Activated CD4-positive, alpha-beta T cell treated with anti-CD3 and anti-CD28 coated beads, Interleukin-2, amount 10 ng/mL, durations not matched to agents 24 days and 14 days (primary cell): ENCODE measurements at regions not wholly inside any gene's neighbourhood (a gene's known extent, or its start where the extent isn't known, plus 50 kb on each side); places are given as distances from the start of the nearest gene placed in this dataset.

Experiments
- DNase-seq: peaks from one replicate; pipeline ENCODE4 v3.0.0; 2022
- H3K27ac Mint-ChIP-seq: one replicate; pipeline ENCODE4 v1.8.0; 2022; ENCODE audit warnings: mild to moderate bottlenecking, mixed read lengths
- H3K27me3 Mint-ChIP-seq: one replicate; pipeline ENCODE4 v1.8.0; 2022; ENCODE audit warnings: mixed read lengths
- H3K36me3 Mint-ChIP-seq: one replicate; pipeline ENCODE4 v1.8.0; 2022; ENCODE audit warnings: low read depth, mild to moderate bottlenecking, mixed read lengths
- H3K4me1 Mint-ChIP-seq: one replicate; pipeline ENCODE4 v1.8.0; 2021; ENCODE audit warnings: mixed read lengths
- H3K4me3 Mint-ChIP-seq: one replicate; pipeline ENCODE4 v1.8.0; 2022; ENCODE audit warnings: mild to moderate bottlenecking, moderate library complexity, mixed read lengths
- H3K9me3 Mint-ChIP-seq: one replicate; pipeline ENCODE4 v1.8.0; 2021; ENCODE audit warnings: mixed read lengths
- intact Hi-C: fragments of 100-400 bp; cut with micrococcal nuclease; formaldehyde crosslinking; loops from one replicate; pipeline ENCODE4 v1.15.1; 2023

DNA sequence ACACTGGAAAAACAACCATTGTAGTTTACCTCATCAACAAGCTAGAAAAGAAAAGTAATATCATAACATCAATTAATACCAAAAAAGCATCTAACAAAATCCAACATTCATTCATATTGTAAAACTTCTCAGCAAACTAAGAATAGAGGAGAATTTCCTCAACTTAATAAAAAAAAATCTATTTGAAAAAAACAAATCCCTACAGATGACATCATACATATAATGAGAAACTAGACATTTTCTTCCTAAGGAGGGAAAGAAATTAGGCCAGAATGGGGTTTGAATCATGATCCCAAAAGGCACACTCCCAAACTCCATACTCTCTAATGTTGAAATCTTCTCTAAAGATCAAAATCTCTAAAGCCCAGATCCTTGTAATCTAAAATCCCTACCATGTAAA is 460.0 kb downstream of the IRS1 start:
- no peak overlapping the region for H3K4me3 Mint-ChIP-seq
- no peak for DNase-seq
- no peak overlapping the region for H3K27ac Mint-ChIP-seq
- no peaks in the 10 kb centered on the region for H3K27me3 Mint-ChIP-seq
- no peaks in the 10 kb centered on the region for H3K4me1 Mint-ChIP-seq
- intact Hi-C loops = no loop called here
- H3K36me3 Mint-ChIP-seq = no peaks in the 10 kb centered on the region
- H3K9me3 Mint-ChIP-seq = no peaks in the 10 kb centered on the region

DNA sequence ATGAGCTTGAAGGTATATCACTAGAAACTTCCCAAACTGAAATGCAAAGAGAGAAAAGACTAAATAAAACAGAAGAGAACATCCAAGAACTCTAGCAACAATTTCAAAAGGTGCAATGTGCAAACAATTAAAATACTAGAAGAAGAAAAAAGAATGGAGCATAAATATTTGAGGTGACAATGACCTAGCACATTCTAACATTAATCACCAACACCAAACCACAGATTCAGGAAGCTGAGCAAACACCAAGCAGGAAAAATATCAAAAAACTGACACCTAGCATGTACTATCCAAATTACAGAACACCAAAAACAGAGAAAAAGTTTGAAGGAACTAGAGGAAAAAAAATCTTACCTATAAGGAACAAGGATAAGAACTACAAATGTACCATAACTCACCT is 460.8 kb downstream of the IRS1 start:
- no peaks in the 10 kb centered on the region for H3K36me3 Mint-ChIP-seq

DNA sequence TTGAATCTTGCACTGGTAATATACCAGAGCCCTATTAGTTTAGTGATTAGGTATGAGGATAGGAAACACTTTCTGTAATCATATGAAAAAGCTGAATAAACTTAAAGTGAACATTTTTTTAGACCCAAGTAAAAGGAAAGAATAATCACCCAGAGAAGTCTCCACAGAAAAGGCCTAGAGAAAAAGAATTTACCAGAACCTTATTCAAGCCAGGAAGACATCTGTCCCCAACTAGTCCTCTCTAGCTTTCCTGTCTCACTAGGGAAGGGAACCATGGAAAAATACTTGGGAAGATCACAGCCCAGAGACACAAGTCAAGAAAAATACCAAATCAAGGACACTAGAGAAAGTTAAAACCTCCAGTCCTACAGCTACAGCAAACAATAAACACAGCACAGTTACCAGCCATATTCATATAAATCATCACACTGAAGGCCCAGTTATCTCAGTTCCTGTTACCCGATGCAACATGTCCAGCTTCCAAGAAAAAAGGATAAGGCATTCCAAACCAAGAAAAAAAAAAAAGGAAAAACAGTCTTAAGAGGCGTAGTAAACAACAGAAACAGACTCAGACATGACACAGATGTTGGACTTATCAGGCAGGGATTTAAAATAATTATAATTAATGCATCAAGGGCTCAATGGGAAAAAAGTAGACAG is 461.5 kb downstream of the IRS1 start:
- Mint-ChIP-seq H3K36me3 (no peaks in the 10 kb centered on the region), H3K9me3 (no peaks in the 10 kb centered on the region), H3K4me3 (no peak overlapping the region), H3K27ac (no peak overlapping the region), H3K4me1 (no peaks in the 10 kb centered on the region), H3K27me3 (no peaks in the 10 kb centered on the region)
- intact Hi-C loops = no loop called here
- no peak for DNase-seq

More for the DNA sequence above, 460.8 kb downstream of the IRS1 start:
- H3K4me1 Mint-ChIP-seq = no peaks in the 10 kb centered on the region
- DNase-seq = no peak
- intact Hi-C loops = no loop called here
- H3K4me3 Mint-ChIP-seq = no peak overlapping the region
- no peaks in the 10 kb centered on the region for H3K9me3 Mint-ChIP-seq
- H3K27me3 Mint-ChIP-seq = no peaks in the 10 kb centered on the region
- H3K27ac Mint-ChIP-seq = no peak overlapping the region

- intact Hi-C loops = no loop called here
- H3K4me3 Mint-ChIP-seq = no peak overlapping the region
- no peaks in the 10 kb centered on the region for H3K9me3 Mint-ChIP-seq
- no peak for DNase-seq
- H3K27me3 Mint-ChIP-seq = no peaks in the 10 kb centered on the region
- H3K4me1 Mint-ChIP-seq = no peaks in the 10 kb centered on the region
- H3K36me3 Mint-ChIP-seq = no peaks in the 10 kb centered on the region
- H3K27ac Mint-ChIP-seq = no peak overlapping the region
These were observed 463.3 kb downstream of the IRS1 start for GRCh38 chr2:226336283-226336682.

DNA sequence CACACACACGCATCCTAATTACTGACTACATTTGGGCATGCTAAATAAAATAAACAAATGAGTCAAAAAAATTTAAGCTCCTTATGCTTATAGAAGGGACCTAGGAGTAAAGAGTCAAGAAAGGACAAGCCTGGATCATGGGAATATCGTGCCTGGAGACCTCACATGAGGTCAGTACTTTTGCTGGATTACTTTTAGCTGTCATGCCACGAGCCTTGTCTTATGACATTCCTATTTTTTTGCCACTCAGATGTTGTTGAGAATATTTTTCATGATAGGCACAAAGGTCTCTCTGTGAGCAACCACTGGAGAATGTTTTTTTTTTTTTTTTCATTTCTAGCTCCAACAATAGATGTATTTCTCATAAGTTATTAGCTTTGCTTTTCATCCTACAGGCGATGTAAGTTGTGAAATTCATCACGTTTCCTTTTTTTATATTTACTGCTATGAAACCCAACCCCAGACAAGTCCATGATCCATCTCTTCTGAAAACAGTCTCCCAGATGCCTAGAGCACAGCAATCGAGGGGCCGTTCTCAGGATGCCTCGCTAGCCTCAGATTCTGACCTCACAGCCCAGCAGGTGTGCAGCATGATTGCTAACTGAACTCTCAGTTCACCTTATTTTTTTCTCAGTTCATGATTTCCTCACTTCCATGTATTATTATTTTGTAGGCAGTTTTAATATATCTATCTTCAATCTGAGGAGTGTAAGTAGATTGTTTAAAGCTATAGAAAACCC is 464.5 kb downstream of the IRS1 start:
- Mint-ChIP-seq H3K36me3 (no peaks in the 10 kb centered on the region), H3K4me3 (no peak overlapping the region), H3K27ac (no peak overlapping the region), H3K9me3 (no peaks in the 10 kb centered on the region), H3K4me1 (no peaks in the 10 kb centered on the region), H3K27me3 (no peaks in the 10 kb centered on the region)
- DNase-seq = no peak
- intact Hi-C loops = no loop called here

GRCh38 chr2:226333388-226333787 is 466.2 kb downstream of the IRS1 start:
- Mint-ChIP-seq H3K27me3 (no peaks in the 10 kb centered on the region), H3K4me3 (no peak overlapping the region), H3K9me3 (no peaks in the 10 kb centered on the region), H3K4me1 (no peaks in the 10 kb centered on the region), H3K36me3 (no peaks in the 10 kb centered on the region), H3K27ac (no peak overlapping the region)
- DNase-seq = no peak
- intact Hi-C loops = no loop called here

DNA sequence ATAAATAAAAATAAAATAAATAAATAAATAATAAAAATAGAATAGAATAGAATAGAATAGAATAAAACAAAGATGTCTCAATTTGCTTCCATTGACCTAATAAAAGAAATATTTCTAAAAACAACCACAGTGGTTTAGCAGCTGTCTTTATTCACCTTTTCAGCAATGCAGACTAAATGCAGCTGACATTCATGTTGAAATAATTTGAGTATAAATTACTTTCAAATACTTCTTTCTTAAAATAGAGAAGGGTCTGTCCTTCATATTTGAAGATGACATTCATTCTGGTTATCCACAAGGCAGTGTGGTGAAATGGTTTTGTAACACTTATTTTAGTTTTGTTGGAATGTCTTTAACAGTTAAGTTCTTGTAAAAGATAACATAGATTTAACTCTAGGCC is 469.4 kb downstream of the IRS1 start:
- H3K36me3 Mint-ChIP-seq = no peaks in the 10 kb centered on the region
- H3K4me1 Mint-ChIP-seq = no peaks in the 10 kb centered on the region
- no peak overlapping the region for H3K4me3 Mint-ChIP-seq
- no peak overlapping the region for H3K27ac Mint-ChIP-seq
- H3K27me3 Mint-ChIP-seq = no peaks in the 10 kb centered on the region
- intact Hi-C loops = no loop called here
- DNase-seq = no peak
- no peaks in the 10 kb centered on the region for H3K9me3 Mint-ChIP-seq

GRCh38 chr2:226329180-226329579 is 470.4 kb downstream of the IRS1 start:
- Mint-ChIP-seq H3K27ac (no peak overlapping the region), H3K4me3 (no peak overlapping the region), H3K9me3 (no peaks in the 10 kb centered on the region), H3K27me3 (peaks cover 2% of the 10 kb centered on the region), H3K4me1 (no peaks in the 10 kb centered on the region), H3K36me3 (no peaks in the 10 kb centered on the region)
- intact Hi-C loops = no loop called here
- no peak for DNase-seq

DNA sequence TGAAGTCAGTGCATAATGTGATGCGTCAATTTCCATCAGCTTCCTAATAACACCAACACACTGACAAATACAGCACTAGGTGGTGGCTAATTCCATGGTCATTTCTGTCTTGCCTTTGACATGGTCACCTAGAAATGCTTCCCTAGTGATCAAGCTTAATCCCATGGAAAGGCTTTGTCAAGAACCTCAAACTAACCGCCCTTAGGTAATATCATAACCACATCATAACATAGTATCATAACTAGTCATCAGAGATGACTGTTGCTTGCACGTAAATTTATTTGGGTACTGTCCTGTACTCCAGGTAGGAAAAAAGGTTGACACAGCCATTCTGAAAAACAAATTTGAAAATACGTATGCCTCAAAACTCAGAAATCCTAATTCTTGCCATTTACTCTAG is 471.8 kb downstream of the IRS1 start:
- H3K27me3 Mint-ChIP-seq = peaks cover 2% of the 10 kb centered on the region
- no peak overlapping the region for H3K4me3 Mint-ChIP-seq
- no peaks in the 10 kb centered on the region for H3K9me3 Mint-ChIP-seq
- peak; percentile 6 for DNase-seq
- no peak overlapping the region for H3K27ac Mint-ChIP-seq
- no peaks in the 10 kb centered on the region for H3K4me1 Mint-ChIP-seq
- intact Hi-C loops = no loop called here
- H3K36me3 Mint-ChIP-seq = no peaks in the 10 kb centered on the region

DNA sequence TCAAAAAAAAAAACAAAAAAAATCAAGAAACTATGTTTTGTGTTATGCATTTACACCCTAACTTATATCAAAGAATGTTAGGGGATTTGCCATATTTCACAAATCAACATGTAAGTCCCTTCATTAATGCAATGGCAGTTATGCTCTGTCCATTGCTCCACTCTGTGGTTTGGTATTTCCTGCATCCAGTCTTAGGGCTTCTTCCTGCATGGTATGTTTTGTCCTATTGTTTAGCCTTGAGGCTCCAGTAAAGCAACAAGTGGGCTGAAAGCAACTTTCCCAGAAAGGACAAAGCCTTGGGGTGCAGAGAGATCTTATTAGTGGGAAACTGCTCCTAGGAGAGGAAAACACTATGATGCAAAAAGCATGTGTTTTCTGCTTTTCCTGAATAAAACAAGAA is 474.1 kb downstream of the IRS1 start:
- Mint-ChIP-seq H3K36me3 (no peaks in the 10 kb centered on the region), H3K27me3 (peaks cover 2% of the 10 kb centered on the region), H3K27ac (no peak overlapping the region), H3K9me3 (no peaks in the 10 kb centered on the region), H3K4me3 (no peak overlapping the region), H3K4me1 (no peaks in the 10 kb centered on the region)
- intact Hi-C loops = no loop called here
- no peak for DNase-seq

DNA sequence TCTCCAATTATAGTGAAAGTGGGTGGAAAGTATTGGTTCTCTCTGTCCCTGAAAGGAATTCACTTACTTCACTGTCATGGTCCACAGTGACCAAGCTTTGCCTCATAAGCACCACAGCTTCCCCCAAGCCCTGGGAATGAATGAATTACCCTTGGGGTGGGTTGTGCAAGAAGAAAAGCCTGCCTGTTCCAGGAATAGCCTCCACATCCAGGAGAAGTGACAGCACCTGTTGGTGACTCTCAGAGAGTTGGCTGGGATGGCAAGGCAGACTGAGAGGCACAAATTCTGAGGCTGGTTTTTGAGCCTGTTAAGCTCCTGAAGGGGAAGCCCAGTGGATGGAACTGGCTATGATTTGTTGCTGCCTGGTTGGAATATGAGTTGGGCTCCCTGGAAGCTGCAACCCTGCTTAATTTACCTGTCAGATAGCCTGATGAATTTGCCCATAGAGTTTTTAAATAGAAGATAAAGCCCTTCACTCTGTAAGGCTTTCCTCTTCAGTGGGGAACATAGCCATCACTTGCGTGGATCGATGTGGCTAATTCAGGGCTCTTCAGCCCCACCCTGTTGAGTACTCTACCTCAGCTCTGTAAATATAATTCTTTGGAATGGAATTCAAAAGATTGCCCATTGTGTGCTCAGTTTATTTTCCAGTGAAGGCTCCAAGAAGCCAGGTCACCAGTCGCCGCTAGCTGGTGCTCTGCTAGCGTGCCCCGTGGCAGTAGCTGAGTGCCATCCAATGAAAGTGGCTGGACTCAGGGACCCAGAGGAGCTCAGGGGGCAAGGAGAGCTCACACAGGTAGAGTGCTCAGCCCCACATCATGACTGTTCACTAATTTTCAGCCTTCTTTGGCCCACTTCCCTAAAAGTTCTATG is 479.3 kb downstream of the IRS1 start:
- Mint-ChIP-seq H3K36me3 (no peaks in the 10 kb centered on the region), H3K9me3 (no peaks in the 10 kb centered on the region), H3K4me3 (no peak overlapping the region), H3K27me3 (peaks cover 2% of the 10 kb centered on the region), H3K27ac (no peak overlapping the region), H3K4me1 (no peaks in the 10 kb centered on the region)
- no peak for DNase-seq
- intact Hi-C loops = no loop called here

DNA sequence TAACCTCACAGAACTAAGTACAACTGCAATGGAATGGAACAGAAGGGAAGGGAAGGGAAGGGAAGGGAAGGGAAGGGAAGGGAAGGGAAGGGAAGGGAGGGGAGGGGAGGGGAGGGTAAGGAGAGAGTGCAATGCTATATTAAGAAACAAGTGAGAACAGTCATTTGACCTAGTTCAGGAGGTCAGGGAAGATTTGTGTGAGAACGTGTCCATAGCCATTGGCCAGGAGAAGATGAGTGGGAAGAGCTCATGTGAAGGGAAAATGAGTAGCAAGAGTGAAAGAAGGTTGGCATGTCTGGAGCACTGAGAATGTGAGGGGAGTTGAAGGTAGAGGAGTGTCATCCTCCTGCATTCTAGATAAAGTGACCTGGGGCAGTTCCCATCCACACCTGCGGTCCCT is 481.6 kb downstream of the IRS1 start:
- no peak for DNase-seq
- H3K36me3 Mint-ChIP-seq = no peaks in the 10 kb centered on the region
- H3K27ac Mint-ChIP-seq = no peak overlapping the region
- no peaks in the 10 kb centered on the region for H3K27me3 Mint-ChIP-seq
- H3K4me1 Mint-ChIP-seq = no peaks in the 10 kb centered on the region
- intact Hi-C loops = no loop called here
- no peak overlapping the region for H3K4me3 Mint-ChIP-seq
- H3K9me3 Mint-ChIP-seq = no peaks in the 10 kb centered on the region

GRCh38 chr2:226313060-226313459 is 486.6 kb downstream of the IRS1 start:
- DNase-seq = no peak
- Mint-ChIP-seq H3K27ac (no peak overlapping the region), H3K4me1 (no peaks in the 10 kb centered on the region), H3K27me3 (no peaks in the 10 kb centered on the region), H3K36me3 (no peaks in the 10 kb centered on the region), H3K4me3 (no peak overlapping the region), H3K9me3 (no peaks in the 10 kb centered on the region)
- intact Hi-C loops = no loop called here

- H3K27me3 Mint-ChIP-seq = peaks cover 2% of the 10 kb centered on the region
- DNase-seq = no peak
- no peak overlapping the region for H3K4me3 Mint-ChIP-seq
- no peaks in the 10 kb centered on the region for H3K9me3 Mint-ChIP-seq
- intact Hi-C loops = no loop called here
- H3K4me1 Mint-ChIP-seq = no peaks in the 10 kb centered on the region
- no peak overlapping the region for H3K27ac Mint-ChIP-seq
- no peaks in the 10 kb centered on the region for H3K36me3 Mint-ChIP-seq
These were observed 487.5 kb downstream of the IRS1 start for GRCh38 chr2:226312155-226312554.
